Inferior parietal cortex (tissue), 1 donor: ENCODE measurements at regions not wholly inside any gene's neighbourhood (a gene's known extent, or its start where the extent isn't known, plus 50 kb on each side); places are given as distances from the start of the nearest gene placed in this dataset.

Experiments
- DNase-seq: peaks from one replicate; pipeline ENCODE4 v3.0.0-alpha.2; 2016; ENCODE audit errors: extremely low spot score

DNA sequence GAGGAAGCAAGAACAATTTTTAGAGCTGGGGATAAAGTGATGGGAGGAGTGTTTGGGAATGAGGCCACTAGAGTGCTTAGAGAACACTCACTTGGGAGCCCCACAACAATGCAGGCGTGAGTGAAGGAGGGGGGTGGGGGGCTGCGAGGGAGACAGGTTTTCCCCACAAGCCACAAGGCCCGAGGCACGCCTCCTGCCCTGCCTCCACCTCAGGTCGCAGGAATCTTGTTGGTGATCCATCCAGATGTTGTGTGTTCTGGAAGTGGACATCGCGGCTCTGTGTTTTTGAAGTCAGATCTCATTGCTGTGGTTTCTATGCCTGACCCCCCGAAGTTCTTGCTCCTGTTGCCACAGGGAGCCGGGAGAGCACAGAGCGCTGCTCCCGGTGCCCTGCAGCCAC lies 178.0 kb upstream of the BMPER start:
- no peak for DNase-seq

DNA sequence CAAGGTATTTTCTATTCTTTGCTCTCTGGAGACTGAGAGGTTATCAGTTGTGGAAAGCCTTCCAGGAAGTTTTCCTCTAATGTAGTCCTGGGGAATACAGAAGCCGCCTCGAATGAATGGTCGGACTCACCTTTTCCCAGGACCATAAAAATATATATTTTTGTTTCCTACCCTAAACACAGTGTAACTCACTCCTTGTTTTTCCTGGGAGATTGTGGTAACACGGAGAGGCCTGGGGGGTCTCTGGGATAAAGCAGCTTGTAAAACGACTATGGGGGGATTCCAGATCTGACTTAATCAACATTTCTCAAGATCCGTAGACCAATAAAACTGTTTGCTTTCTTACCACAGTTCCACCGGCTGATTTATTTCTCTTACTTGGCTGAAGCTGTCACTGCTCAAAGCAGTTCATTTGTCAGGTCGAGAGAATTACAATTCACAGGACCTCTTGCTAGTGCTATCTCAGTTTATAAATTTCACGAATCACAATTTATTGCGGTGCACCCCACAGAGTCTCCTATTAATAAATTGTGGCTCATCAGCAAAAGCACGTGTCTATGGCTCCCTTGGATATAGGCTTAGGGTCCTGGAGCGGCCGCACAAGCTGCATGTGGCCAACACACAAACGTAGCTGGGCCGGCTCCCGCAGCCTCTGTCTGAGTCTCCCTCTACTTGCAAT lies 176.3 kb upstream of the BMPER start:
- DNase-seq: no peak

DNA sequence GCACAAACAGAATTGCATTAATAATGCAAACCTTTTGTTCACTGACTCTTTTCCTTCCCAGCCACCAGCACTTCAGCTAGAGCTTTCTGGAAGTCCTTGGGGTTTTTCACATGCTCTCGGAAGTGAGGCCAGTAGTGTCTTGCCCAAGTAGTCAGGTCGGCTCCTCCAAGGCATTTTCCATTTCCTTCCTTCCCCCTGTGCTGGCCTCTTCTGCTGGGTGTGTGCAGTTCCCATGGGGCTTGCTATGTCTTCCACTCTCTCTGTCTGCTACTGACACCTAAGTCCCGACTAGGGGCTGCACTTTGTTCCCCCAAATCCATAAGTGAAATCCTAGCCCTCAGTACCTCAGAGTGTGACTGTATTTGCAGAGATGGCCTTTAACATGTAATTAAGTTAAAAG lies 175.6 kb upstream of the BMPER start:
- DNase-seq: no peak

DNA sequence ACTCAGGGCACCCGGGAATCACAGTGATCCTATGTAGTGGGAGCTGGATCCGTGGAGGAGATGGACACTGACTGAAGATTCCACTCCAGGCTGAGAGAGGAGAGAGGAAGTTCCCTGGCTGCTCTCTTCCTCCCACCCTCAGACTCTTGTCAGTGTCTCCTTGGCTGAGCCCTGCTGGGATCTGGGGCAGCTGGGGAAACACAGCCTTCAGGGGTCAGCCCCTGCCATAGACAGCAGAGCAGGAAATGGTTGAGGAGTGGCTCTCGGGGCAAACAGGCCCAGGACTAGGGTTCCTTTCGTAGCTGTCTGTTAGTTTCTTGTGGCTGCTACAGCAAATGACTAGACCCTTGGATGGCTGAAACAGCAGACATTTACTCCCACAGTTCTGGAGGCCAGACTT lies 174.4 kb upstream of the BMPER start:
- DNase-seq: no peak

DNA sequence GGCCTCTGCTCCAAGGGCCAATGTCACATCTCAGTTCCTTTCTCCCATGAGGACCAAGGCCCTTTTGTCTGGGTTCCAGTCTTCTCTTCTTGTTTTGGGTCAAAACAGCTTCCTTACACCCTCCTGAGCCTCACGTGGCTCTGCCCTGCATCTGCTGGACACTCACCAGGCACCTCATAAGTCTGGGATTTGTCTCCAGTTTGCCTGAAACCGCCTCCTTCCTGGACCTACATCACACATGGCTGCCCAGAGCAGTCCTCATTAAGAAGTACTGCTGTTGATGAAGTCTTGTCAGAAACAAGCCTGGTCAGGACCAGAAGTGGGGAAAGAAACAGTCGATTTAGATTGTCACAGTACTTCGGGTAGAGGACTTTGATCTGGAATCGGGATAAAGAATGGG lies 173.4 kb upstream of the BMPER start:
- no peak for DNase-seq

DNA sequence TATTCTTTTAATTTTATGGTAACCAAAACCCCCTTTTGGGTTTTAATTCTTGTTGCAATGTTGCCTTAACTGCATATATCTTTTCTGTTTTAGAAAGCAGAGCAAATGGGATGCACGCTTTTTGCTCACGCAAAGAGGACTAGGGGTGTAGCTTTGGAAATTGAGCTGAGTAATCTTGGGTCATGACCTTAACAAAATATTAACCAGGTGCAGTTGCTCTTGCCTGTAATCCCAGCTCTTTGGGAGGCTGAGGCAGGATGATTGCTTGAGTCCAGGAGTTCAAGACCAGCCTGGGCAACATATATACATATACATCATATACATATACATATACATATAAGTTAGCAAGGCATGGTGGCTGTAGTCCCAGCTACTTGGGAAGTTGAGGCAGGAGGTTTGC lies 172.9 kb upstream of the BMPER start:
- no peak for DNase-seq

DNA sequence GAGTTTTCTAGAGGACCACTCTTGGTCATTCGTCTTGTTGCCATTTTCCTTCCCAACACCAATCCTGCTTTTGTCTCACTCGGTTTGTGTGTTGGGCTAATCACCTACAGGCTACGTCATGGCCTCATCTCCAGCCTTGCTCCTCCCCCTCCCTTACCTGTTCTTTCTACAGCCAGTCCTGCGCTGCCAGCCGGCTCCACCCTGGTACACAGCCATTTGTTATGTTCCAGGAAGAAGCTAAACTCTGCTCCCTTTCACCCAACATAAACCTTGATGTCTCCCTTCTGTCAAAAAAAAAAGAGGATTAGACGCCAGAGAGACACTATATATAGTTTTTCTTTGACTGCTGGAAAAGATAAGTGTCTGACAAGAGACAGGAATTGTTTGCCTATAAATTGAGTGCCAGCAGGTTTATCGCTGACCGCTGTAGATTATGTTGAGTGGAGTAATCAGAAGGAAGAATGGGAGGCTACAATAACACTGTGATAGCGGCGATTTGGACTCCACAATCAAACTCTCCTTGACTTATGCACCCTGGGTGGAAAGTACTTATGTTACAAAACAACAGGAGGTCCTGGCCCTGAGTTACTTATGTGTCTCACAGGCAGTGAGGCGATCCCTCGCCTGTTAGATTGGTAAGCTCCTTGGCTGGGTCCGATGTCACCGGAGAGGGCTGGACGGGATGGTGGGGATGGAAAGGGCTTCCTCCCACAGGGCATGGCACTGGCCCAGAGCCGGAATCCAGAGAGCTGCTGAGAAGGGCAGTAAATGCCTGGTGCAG lies 171.3 kb upstream of the BMPER start:
- no peak for DNase-seq

DNA sequence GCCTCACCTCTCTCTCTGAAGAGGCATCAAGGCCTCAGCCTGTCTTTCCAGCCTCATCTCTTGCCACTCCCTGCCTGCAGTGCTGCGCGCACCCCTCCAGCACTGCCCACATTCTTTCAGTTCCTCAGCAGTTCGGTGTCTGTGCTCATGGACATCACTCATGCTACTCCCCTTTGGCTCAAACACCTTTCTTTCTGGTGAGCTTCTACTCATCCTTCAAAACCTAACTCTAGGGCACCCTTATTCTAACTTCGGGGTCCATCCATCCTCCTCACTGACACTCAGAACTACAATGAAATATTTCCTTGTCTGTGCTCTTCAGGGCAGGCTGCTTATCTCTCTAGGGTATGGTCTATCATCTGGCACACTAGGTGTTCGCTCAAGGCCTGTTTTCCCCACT lies 169.9 kb upstream of the BMPER start:
- no peak for DNase-seq

DNA sequence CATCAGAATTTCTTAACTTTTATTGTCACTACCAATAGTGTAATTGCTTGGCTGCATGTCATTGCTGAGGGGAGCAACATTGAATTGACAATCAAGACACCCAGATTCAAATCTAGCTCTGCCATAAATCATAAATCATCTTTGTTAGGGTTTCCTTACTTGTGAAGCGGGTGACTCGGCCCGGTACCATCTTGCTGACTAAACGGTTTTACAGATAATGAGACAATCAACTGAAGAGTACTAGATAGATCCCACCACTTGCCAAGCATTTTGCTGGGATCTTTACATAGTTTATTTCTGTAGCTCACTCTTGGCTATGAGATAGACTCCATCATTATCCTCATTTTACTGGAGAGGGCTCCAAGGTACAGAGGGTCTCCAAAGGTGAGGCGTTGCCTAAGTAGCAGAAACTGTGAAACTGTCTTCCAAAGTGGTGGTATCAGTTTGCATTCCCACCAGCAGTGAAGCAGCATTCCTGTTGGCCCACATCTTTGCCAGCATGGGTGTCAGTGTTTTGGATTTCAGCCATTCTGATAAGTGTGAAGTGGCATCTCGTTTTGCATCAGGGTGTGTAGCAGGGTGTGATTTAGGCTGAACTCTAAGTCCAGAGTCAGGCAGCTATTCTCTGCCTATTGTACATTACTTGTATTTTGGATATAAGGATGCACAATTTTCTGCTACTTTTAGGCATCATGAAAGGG lies 168.7 kb upstream of the BMPER start:
- DNase-seq: no peak

DNA sequence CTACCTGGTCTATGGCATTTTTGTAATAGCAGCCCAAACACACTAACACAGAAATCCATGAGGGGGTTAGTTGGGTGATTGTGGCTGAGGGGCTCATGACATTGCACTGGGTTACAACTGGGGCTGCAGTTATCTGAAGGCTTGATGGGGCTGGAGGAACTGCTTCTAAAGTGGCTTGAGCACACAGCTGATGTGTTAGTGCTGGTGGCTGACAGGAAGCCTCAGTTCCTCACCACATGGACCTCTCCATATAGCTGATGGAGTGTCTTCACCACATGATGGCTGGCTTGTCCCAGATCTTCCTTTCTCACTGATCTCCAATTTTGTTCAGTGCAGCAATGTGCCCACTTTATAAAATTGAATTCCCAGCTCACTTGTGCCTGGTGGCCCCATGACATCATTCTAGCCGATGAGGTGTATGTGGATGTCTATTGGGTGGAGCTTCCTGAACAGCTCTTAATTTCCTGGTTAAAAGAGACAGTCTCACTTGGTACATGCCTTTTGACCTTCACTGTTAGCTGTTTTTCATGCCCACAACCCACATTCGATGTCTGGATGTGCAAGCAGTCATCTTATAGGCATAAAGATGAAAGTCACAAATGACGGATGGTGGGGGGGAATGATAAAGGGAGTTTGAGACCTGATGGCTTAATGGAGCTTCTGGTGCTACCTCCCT lies 166.9 kb upstream of the BMPER start:
- DNase-seq: no peak

DNA sequence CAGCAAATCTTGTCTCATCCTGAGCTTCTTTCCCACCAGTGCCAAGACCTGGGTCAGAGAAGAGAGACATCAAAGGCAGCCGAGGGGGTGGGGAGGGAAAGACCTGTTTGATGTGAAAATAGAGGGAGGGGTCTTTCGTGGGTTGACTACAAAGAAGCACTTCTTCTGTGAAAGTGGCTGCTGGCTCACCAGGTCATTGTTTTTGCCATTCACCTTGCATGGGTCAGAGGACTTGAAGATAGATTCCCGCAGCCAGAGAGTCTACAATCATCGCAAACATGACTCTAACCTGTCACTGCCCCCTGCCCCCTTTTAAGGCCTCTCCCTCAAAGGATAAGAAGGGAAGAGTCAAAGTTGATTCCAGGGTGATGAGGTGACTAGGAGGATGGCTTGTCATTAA lies 166.1 kb upstream of the BMPER start:
- no peak for DNase-seq

DNA sequence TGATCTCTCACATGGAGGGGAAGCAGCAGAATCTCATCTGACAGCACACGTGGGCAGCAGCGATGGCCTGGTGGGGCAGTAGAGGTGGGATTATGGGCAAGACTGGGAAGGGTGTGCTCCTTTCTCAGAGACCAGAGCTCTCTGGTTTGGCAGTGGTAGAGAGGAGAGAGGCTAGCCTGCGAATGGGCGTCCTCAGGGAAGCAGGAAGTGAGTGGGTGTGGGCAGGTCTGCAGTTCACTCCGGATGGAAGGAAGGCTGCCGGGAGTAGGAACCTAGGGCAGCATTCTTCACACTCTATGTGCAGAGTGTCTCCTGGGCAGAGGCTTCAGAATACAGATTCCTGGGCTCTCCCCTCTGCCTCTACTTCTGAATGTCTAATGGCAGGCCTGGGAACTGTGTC lies 162.8 kb upstream of the BMPER start:
- DNase-seq: no peak

DNA sequence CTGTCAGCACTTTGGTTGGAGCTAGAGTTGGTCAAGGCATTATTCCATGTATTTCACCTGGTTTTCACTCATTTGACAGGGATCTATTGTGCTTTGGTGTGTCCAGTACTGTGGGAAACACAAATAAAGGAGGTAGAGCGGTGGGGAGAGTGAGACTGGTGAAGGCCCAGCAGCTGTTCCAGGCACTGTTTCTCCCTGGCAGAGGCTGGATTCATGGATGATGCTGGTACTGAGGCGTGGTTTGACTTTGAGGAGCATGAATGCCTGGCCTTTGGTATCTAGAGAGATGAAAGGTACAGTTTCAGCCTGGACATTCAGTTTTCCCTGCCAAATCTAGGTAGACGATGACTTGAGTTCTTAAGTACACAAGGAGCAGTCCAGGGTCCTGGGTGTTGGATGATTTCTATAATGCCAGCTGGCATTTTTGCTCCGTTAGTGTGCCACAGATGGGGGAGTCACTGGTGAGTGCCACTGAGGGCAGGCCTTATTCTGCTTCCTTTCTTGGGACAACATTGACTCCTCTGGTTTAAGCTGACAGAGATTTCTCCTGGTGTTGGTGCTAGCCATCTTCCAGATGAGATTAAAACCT lies 162.2 kb upstream of the BMPER start:
- no peak for DNase-seq

DNA sequence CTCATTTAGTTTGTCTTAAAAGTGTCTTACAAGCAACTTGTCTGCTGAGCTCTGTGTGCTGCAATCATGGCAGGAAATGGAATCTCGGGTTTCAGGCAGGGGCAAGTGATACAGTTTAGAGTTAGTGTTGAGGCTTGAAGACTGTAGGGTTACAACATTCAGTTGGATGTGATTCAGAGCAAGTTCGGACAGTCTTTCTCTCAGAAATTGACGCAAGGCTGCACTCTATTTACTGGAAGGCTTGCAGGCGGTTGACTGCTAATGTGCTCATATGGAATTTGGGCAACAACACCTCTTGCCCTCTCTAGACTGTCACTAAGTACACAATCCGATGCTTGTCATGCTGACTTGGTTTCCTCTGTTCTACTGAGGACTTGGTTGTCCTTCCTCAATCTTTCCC lies 161.7 kb upstream of the BMPER start:
- DNase-seq: no peak

DNA sequence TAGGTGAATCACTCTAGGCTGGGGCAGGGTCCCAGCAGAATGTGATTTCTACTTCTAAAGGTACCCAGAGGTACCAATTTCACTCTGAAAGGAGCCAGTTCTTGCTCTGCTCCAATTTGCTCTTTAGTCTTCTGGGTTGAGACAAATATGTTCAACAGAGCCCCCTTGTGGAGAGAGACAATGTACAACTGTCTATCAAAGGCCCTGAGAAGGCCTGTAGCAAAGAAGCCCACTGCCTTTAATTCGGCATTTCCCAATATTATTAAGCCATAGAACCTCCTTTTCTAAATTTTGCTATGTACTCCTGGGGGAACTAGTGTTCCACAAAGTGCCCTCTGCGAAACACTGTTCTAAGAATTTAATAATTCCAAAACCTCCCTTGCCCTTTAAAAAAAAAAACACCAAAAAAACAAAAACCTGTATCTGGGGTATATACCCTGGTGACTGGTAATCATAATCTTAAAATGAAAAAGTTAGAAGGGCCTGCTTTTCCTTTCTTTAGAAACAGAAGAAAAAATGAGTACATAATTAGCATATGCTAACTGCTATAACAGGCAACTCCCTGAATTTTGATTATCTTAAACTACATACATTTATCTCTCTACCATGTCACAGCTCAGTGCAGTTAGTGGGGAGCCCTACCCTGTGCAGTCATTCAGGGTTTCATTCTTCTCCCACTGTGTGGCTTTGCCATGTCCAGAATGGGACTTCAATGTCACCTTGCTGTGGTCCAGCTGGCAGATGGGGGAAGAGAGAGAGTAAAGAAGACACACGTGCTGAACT lies 160.9 kb upstream of the BMPER start:
- no peak for DNase-seq

DNA sequence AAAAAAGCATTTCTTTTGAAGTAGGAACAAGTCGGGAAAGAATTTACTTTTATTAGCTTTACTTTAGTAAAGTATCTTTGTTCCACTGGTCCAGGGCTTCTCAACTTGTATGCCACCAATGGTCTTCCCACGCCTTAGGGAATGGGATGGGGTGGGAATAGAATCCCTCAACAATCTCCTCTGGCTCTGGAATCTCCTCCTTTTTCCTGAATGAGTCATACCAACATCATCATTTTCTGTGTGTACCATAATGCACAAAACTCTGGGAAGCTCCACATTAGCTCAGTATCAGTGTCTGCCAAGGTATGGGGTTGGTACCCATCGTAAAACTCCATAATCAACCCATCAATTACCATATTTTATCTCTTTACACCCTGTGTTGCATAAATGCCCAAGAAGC lies 159.4 kb upstream of the BMPER start:
- DNase-seq: no peak

DNA sequence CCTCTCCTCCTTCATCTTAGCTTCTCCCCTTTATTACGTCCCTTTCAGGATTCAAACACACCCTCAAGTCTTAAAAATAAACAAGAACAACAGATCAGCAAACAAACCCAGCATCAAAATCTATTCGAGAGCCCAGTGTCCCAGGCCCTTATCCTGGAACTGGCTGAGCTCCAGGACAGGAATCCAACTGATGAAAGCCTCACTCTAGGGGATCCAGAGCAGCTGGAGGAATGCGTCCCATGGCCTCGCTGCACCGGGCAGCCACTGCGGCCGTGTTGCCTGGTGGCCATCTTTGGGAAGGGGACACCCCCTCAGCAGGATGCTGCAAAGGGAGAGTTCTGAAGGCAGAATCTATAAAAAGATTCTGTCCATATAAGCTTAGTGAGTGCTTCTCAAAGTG lies 156.5 kb upstream of the BMPER start:
- DNase-seq: no peak

DNA sequence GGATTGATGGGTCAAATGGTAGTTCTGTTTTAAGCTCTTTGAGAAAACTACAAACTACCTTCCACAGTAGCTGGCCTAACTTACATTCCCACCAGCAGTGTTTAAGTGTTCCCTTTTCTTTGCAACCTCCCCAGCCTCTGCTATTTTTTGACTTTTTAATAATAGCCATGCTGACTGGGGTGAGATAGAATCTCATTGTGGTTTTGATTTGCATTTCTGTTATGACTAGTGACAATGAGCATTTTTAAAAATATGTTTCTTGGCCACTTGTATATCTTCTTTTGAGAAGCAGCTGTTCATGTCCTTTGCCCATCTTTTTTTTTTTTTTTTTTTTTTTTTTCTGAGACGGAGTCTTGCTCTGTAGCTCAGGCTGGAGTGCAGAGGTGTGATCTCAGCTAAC lies 155.2 kb upstream of the BMPER start:
- no peak for DNase-seq

DNA sequence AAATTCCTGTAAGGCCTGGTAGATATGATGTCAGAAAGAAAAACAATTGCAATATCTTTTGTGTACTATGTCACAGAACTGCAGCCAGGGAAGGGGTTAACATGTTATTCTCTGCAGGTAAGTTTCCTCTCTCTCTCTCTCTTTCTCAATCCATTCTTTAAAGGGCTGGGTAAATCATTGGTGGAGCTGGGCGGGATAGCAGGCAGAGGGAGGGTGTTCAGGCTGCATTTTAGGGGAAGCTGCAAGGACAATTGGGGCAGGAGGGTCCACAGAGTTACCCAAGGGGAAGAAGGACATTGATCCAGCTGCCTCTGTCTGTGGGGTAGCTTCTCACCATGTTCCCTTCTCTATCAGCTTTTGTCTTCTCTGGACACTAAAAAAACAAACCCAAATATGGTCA lies 153.9 kb upstream of the BMPER start:
- no peak for DNase-seq

DNA sequence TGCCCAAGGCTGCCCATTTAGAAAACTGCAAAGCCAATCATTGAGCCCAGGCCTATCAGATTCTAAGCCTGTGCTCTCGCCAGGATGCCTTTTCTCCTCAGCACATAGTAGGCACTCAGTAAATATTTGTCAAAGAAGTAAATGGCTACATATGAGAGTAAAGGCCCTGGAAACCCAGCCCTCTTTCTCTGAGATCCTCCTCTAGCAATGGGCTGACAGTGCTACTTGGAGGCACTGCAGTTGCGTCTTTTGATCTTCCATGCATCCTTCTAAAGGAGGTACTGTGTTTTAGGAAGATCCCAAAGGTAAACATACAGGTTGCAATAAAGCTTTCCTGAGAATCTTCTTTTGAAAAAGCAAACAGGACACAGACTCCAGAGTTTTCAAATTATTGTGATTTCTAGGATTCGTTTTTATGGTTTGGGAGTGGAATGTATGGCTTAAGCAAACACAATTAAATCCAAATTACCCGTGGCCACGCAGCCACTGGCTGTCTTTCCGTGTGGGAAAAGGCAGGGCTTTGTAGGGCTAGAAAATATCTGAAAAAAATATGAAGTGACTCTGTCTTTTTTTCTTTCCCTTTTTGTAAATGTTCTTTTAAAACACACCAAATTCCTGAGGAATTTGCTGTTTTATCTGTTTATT lies 151.3 kb upstream of the BMPER start:
- no peak for DNase-seq
